WTC11 (cell line): ENCODE measurements at regions not wholly inside any gene's neighbourhood (a gene's known extent, or its start where the extent isn't known, plus 50 kb on each side); places are given as distances from the start of the nearest gene placed in this dataset.

ENCODE experiments used
- ATAC-seq: fragments of 200-7000 bp; cut with Tn5 transposase; 2 replicates; pipeline ENCODE4 v1.10.0; 2021; ENCODE audit warnings: mild to moderate bottlenecking, moderate library complexity
- CTCF ChIA-PET: fragments of 300-600 bp; sonication (Branson Sonifier 250); formaldehyde crosslinking; loops from one replicate; lab custom pipeline; 2021; ENCODE audit warnings: antibody characterized with exemption; lab: Charles Lee
- POLR2A ChIA-PET: fragments of 350-600 bp; sonication (Branson Sonifier 250); formaldehyde crosslinking; loops from one replicate; lab custom pipeline; 2021; ENCODE audit warnings: antibody characterized with exemption; lab: Charles Lee
- DNase-seq: peaks from one replicate; pipeline ENCODE4 v3.0.0; 2021; ENCODE audit warnings: low spot score
- H3K27ac Mint-ChIP-seq: 2 replicates; pipeline ENCODE4 v1.8.0; 2021; ENCODE audit warnings: mixed read lengths
- H3K27me3 Mint-ChIP-seq: 2 replicates; pipeline ENCODE4 v1.8.0; 2021; ENCODE audit warnings: low read depth, mild to moderate bottlenecking, moderate library complexity, mixed read lengths
- H3K36me3 Mint-ChIP-seq: 2 replicates; pipeline ENCODE4 v1.8.0; 2021; ENCODE audit warnings: mixed read lengths
- H3K4me1 Mint-ChIP-seq: 2 replicates; pipeline ENCODE4 v1.8.0; 2022; ENCODE audit warnings: mixed read lengths
- H3K4me3 Mint-ChIP-seq: 2 replicates; pipeline ENCODE4 v1.8.0; 2021; ENCODE audit warnings: mild to moderate bottlenecking, moderate library complexity, mixed read lengths
- H3K9me3 Mint-ChIP-seq: 2 replicates; pipeline ENCODE4 v1.8.0; 2021; ENCODE audit warnings: mixed read lengths
- AR ChIP-seq: fragments of 250-450 bp; sonication (Bioruptor Pico); IDR thresholded peaks from 2 replicates; pipeline ENCODE4 v1.9.0; 2021; ENCODE audit warnings: mild to moderate bottlenecking
- ATF2 ChIP-seq: sonication (generic); formaldehyde crosslinking; IDR thresholded peaks from 2 replicates; pipeline ENCODE4 v1.8.1; 2022; ENCODE audit warnings: low read depth, missing genetic modification reagents, borderline replicate concordance
- CDX4 ChIP-seq: fragments of 250-450 bp; sonication (Bioruptor Pico); IDR thresholded peaks from 2 replicates; pipeline ENCODE4 v1.9.0; 2021; ENCODE audit warnings: moderate library complexity, mild to moderate bottlenecking, inconsistent platforms, borderline replicate concordance
- CREM ChIP-seq: sonication (generic); formaldehyde crosslinking; IDR thresholded peaks from 2 replicates; pipeline ENCODE4 v1.8.1; 2022; ENCODE audit warnings: mild to moderate bottlenecking, missing genetic modification reagents, moderate library complexity
- CTCF ChIP-seq: fragments of 200-600 bp; IDR thresholded peaks from 2 replicates; pipeline ENCODE4 v1.8.0; 2022; ENCODE audit warnings: antibody characterized with exemption
- E2F4 ChIP-seq: sonication (generic); formaldehyde crosslinking; IDR thresholded peaks from 2 replicates; pipeline ENCODE4 v1.8.1; 2022; ENCODE audit warnings: low read depth, mild to moderate bottlenecking, moderate library complexity, missing genetic modification reagents, borderline replicate concordance
- EMX1 ChIP-seq: fragments of 250-450 bp; sonication (Bioruptor Pico); IDR thresholded peaks from 2 replicates; pipeline ENCODE4 v1.8.0; 2021; ENCODE audit warnings: mild to moderate bottlenecking
- IRF1 ChIP-seq: sonication (generic); formaldehyde crosslinking; IDR thresholded peaks from 2 replicates; pipeline ENCODE4 v1.8.0; 2023; ENCODE audit warnings: missing genetic modification reagents
- MXD4 ChIP-seq: fragments of 250-450 bp; sonication (Bioruptor Pico); IDR thresholded peaks from 2 replicates; pipeline ENCODE4 v1.8.0; 2021; ENCODE audit warnings: mild to moderate bottlenecking, moderate library complexity, borderline replicate concordance
- MYBL2 ChIP-seq: sonication (generic); formaldehyde crosslinking; IDR thresholded peaks from 2 replicates; pipeline ENCODE4 v1.8.1; 2023; ENCODE audit warnings: mild to moderate bottlenecking, moderate library complexity, missing genetic modification reagents
- NR2C2 ChIP-seq: sonication (generic); formaldehyde crosslinking; IDR thresholded peaks from 2 replicates; pipeline ENCODE4 v1.8.0; 2022; ENCODE audit warnings: mild to moderate bottlenecking, missing genetic modification reagents
- OVOL2 ChIP-seq: fragments of 250-450 bp; sonication (Bioruptor Pico); IDR thresholded peaks from 2 replicates; pipeline ENCODE4 v1.9.0; 2021; ENCODE audit warnings: mild to moderate bottlenecking, borderline replicate concordance
- SMAD3 ChIP-seq: sonication (generic); formaldehyde crosslinking; IDR thresholded peaks from 2 replicates; pipeline ENCODE4 v1.8.0; 2022; ENCODE audit warnings: missing genetic modification reagents, mild to moderate bottlenecking, borderline replicate concordance
- SOX15 ChIP-seq: fragments of 250-450 bp; sonication (Bioruptor Pico); IDR thresholded peaks from 2 replicates; pipeline ENCODE4 v1.9.0; 2021; ENCODE audit warnings: mild to moderate bottlenecking
- SP1 ChIP-seq: sonication (generic); formaldehyde crosslinking; conservative IDR thresholded peaks from 2 replicates; pipeline ENCODE4 v1.8.1; 2022; ENCODE audit warnings: missing genetic modification reagents
- USF1 ChIP-seq: sonication (generic); formaldehyde crosslinking; IDR thresholded peaks from 2 replicates; pipeline ENCODE4 v1.8.0; 2022; ENCODE audit warnings: mild to moderate bottlenecking, missing genetic modification reagents

- Mint-ChIP-seq H3K9me3 (no peaks in the 10 kb centered on the region), H3K27me3 (no peaks in the 10 kb centered on the region), H3K4me1 (peaks cover 23% of the 10 kb centered on the region), H3K27ac (no peak overlapping the region), H3K36me3 (no peaks in the 10 kb centered on the region), H3K4me3 (no peak overlapping the region)
- ATAC-seq (no peak), DNase-seq (no peak)
- TF ChIP-seq CDX4 (CRISPR knock-in tag) (no peak), OVOL2 (CRISPR knock-in tag) (no peak), ATF2 (no peak), NR2C2 (CRISPR knock-in tag) (no peak), SP1 (CRISPR knock-in tag) (no peak), CTCF (no peak), EMX1 (CRISPR knock-in tag) (no peak), SOX15 (CRISPR knock-in tag) (no peak), IRF1 (CRISPR knock-in tag) (no peak)
- POLR2A ChIA-PET, result interaction anchor here (0.7 to 1.1 kb wide), 2 partner anchors 14 to 16 kb away, joined by 3 to 7 read pairs; no protein-coding TSS in a partner anchor
- CTCF ChIA-PET, result interaction anchor here (0.5 to 1.5 kb wide), 3 partner anchors 94 to 585 kb away, joined by 3 read pairs; no protein-coding TSS in a partner anchor
Observed at GRCh38 chr14:65239143-65239937, 137.0 kb upstream of the MAX start.

- TF ChIP-seq AR (CRISPR knock-in tag) (no peak), USF1 (CRISPR knock-in tag) (no peak), MYBL2 (no peak), MXD4 (CRISPR knock-in tag) (no peak), E2F4 (CRISPR knock-in tag) (no peak), SOX15 (CRISPR knock-in tag) (no peak), SMAD3 (CRISPR knock-in tag) (no peak), CREM (CRISPR knock-in tag) (no peak)
- TF ChIP-seq, all 79 proteins: peak for 0
- POLR2A ChIA-PET, result no interaction called here
- no peak overlapping the region for H3K4me3 Mint-ChIP-seq
Observed at GRCh38 chr14:65239938-65240296, 137.6 kb upstream of the MAX start.

More at GRCh38 chr14:65239938-65240296, 137.6 kb upstream of the MAX start:
- H3K36me3 Mint-ChIP-seq, result no peaks in the 10 kb centered on the region
- ATAC-seq (no peak), DNase-seq (no peak)
- H3K4me1 Mint-ChIP-seq, result peaks cover 23% of the 10 kb centered on the region
- no peaks in the 10 kb centered on the region for H3K27me3 Mint-ChIP-seq
- CTCF ChIA-PET, result interaction anchor here (1.5 kb wide), 1 partner anchor 585 kb away, joined by 3 read pairs; no protein-coding TSS in a partner anchor
- H3K27ac Mint-ChIP-seq, result no peak overlapping the region
- no peaks in the 10 kb centered on the region for H3K9me3 Mint-ChIP-seq
